ENCODE measurements at regions not wholly inside any gene's neighbourhood (a gene's known extent, or its start where the extent isn't known, plus 50 kb on each side); places are given as distances from the start of the nearest gene placed in this dataset.

GRCh38 chr13:44040070-44040817 is 160.5 kb downstream of the LACC1 start:
- CTCF ChIA-PET: no interaction called here
- DNase-seq (ENCODE audit: extremely low spot score): no peak
- POLR2A ChIA-PET: no interaction called here
- TF ChIP-seq CTCF (IDR thresholded peaks at IDR 0.05; ENCODE audit: control extremely low read depth, extremely low read depth, low read depth, missing control alignments): no peak

GRCh38 chr13:44040818-44041100 is 161.1 kb downstream of the LACC1 start:
- no peak for DNase-seq (ENCODE audit: extremely low spot score)
- POLR2A ChIA-PET: no interaction called here
- no peak for TF ChIP-seq CTCF (IDR thresholded peaks at IDR 0.05; ENCODE audit: control extremely low read depth, extremely low read depth, low read depth, missing control alignments)
- CTCF ChIA-PET: no interaction called here

- no peak for TF ChIP-seq CTCF (IDR thresholded peaks at IDR 0.05; ENCODE audit: control extremely low read depth, extremely low read depth, low read depth, missing control alignments)
- POLR2A ChIA-PET: no interaction called here
- CTCF ChIA-PET: interaction anchor here (0.7 to 1.8 kb wide), 2 partner anchors 393 to 394 kb away, joined by 3 to 5 read pairs; no protein-coding TSS in a partner anchor
- DNase-seq (ENCODE audit: extremely low spot score): no peak
Measured at GRCh38 chr13:44044547-44045179, 165.0 kb downstream of the LACC1 start.

- ChIA-PET POLR2A (no interaction called here), CTCF (no interaction called here)
- no peak for DNase-seq (ENCODE audit: extremely low spot score)
- TF ChIP-seq CTCF (IDR thresholded peaks at IDR 0.05; ENCODE audit: control extremely low read depth, extremely low read depth, low read depth, missing control alignments): no peak
Measured at GRCh38 chr13:44045180-44045562, 165.5 kb downstream of the LACC1 start.

GRCh38 chr13:44046428-44046827 is 166.7 kb downstream of the LACC1 start:
- no peak for TF ChIP-seq CTCF (IDR thresholded peaks at IDR 0.05; ENCODE audit: control extremely low read depth, extremely low read depth, low read depth, missing control alignments)
- DNase-seq (ENCODE audit: extremely low spot score): no peak
- ChIA-PET CTCF (interaction anchor here (2.9 kb wide), 1 partner anchor 141 kb away, joined by 11 read pairs; no protein-coding TSS in a partner anchor), POLR2A (no interaction called here)

GRCh38 chr13:44048326-44048725 is 168.6 kb downstream of the LACC1 start:
- POLR2A ChIA-PET: no interaction called here
- no peak for DNase-seq (ENCODE audit: extremely low spot score)

More at GRCh38 chr13:44048326-44048725, 168.6 kb downstream of the LACC1 start:
- TF ChIP-seq CTCF (IDR thresholded peaks at IDR 0.05; ENCODE audit: control extremely low read depth, extremely low read depth, low read depth, missing control alignments): peak; percentile 13
- CTCF ChIA-PET: interaction anchor here (1.1 to 2.9 kb wide), 4 partner anchors 14 to 389 kb away, joined by 3 to 11 read pairs (median 6); no protein-coding TSS in a partner anchor

All from GM10248 (cell line).